Upper lobe of left lung (tissue), 6 donors: ENCODE measurements at regions not wholly inside any gene's neighbourhood (a gene's known extent, or its start where the extent isn't known, plus 50 kb on each side); places are given as distances from the start of the nearest gene placed in this dataset.

Experiments
- ATAC-seq, 2 donors: fragments of 200-7000 bp; cut with Tn5 transposase; one replicate each; pipeline ENCODE4 v1.9.1; 2022; ENCODE audit warnings: mild to moderate bottlenecking in 2 of 2, moderate library complexity in 2 of 2; ENCODE audit not compliant: low FRiP score in 2 of 2
- DNase-seq, 2 donors: peaks; one replicate each; pipeline ENCODE4 v3.0.0-alpha.2; 2019 to 2020
- H3K27ac ChIP-seq, 4 donors: fragments of 200-600 bp; sonication (generic); one replicate each; pipeline ENCODE4 v1.5.1; 2016 to 2019
- H3K27me3 ChIP-seq, 4 donors: fragments of 200-600 bp; sonication (generic); one replicate each; pipeline ENCODE4 v1.5.1; 2017 to 2019
- H3K36me3 ChIP-seq, 4 donors: fragments of 200-600 bp; sonication (generic); one replicate each; pipeline ENCODE4 v1.5.1; 2016 to 2019
- H3K4me1 ChIP-seq, 4 donors: fragments of 200-600 bp; sonication (generic); one replicate each; pipeline ENCODE4 v1.5.1; 2018 to 2019
- H3K4me3 ChIP-seq, 4 donors: fragments of 200-600 bp; sonication (generic); one replicate each; pipeline ENCODE4 v1.5.1; 2017 to 2019; ENCODE audit warnings: mild to moderate bottlenecking in 2 of 4, moderate library complexity in 1 of 4
- H3K9me3 ChIP-seq, 4 donors: fragments of 200-600 bp; sonication (generic); one replicate each; pipeline ENCODE4 v1.5.1; 2018 to 2019
- CTCF ChIP-seq, 6 experiments: fragments of 450-650 bp in 4 of 6; fragments of 200-600 bp in 2 of 6; sonication (generic) in 2 of 6; IDR thresholded peaks; one replicate each; pipeline ENCODE4 v1.5.1; 2016 to 2019; ENCODE audit warnings: antibody characterized with exemption in 6 of 6
- EP300 ChIP-seq, 4 donors: sonication (generic); formaldehyde crosslinking; IDR thresholded peaks; one replicate each; pipeline ENCODE4 v1.5.1; 2017; ENCODE audit warnings: antibody characterized with exemption in 4 of 4, control low read depth in 2 of 4
- POLR2A ChIP-seq, 4 donors: fragments of 450-650 bp; IDR thresholded peaks; one replicate each; pipeline ENCODE4 v1.5.1; 2016 to 2017; ENCODE audit warnings: antibody characterized with exemption in 4 of 4, mild to moderate bottlenecking in 2 of 4
- POLR2AphosphoS5 ChIP-seq, 2 donors: sonication (generic); formaldehyde crosslinking; IDR thresholded peaks; one replicate each; pipeline ENCODE4 v1.5.1; 2017; ENCODE audit warnings: antibody characterized with exemption in 2 of 2
- WGBS, 2 donors: methylation state at CpG; one replicate each; pipeline ENCODE4 v1.1.5; 2017 to 2018; 5-methylcytosine and 5-hydroxymethylcytosine counted together
- donor health status: DM: no; HTN: no; CAD: no; lungs with moderate emphysema.
- donor health status: DM: no; HTN: yes; CAD: no; lungs with severe emphysema.

GRCh38 chr2:105618351-105618659 is 126.4 kb upstream of the NCK2 start:
- Histone ChIP-seq H3K36me3 (no peaks in the 10 kb centered on the region), H3K4me3 (no peak overlapping the region), H3K27ac (no peak overlapping the region), H3K27me3 (no peaks in the 10 kb centered on the region), H3K4me1 (no peaks in the 10 kb centered on the region), H3K9me3 (no peaks in the 10 kb centered on the region)
- DNase-seq: no peak
- no peak for ATAC-seq
- 75 to 82% methylated on average over 4 of the region's 4 CpGs for WGBS, 2 donors
- no peak for TF ChIP-seq POLR2A (IDR thresholded peaks at IDR 0.05)
- TF ChIP-seq POLR2AphosphoS5 (IDR thresholded peaks at IDR 0.05): no peak
- TF ChIP-seq CTCF (IDR thresholded peaks at IDR 0.05): no peak
- TF ChIP-seq EP300 (IDR thresholded peaks at IDR 0.05): no peak

- ATAC-seq (no peak), DNase-seq (no peak)
- 83 to 89% methylated on average over 11 to 12 of the region's 12 CpGs for WGBS, 2 donors
- Histone ChIP-seq H3K4me1 (no peaks in the 10 kb centered on the region), H3K27ac (no peak overlapping the region), H3K36me3 (no peaks in the 10 kb centered on the region), H3K27me3 (no peaks in the 10 kb centered on the region), H3K9me3 (no peaks in the 10 kb centered on the region), H3K4me3 (no peak overlapping the region)
- TF ChIP-seq CTCF (IDR thresholded peaks at IDR 0.05): no peak
- no peak for TF ChIP-seq POLR2AphosphoS5 (IDR thresholded peaks at IDR 0.05)
- no peak for TF ChIP-seq POLR2A (IDR thresholded peaks at IDR 0.05)
- TF ChIP-seq EP300 (IDR thresholded peaks at IDR 0.05): no peak
Observed at GRCh38 chr2:105617631-105618350, 126.9 kb upstream of the NCK2 start.

GRCh38 chr2:105615305-105615704 is 129.4 kb upstream of the NCK2 start:
- H3K4me1 ChIP-seq: no peaks in the 10 kb centered on the region
- H3K27ac ChIP-seq: no peak overlapping the region
- TF ChIP-seq POLR2AphosphoS5 (IDR thresholded peaks at IDR 0.05): no peak
- no peak for TF ChIP-seq EP300 (IDR thresholded peaks at IDR 0.05)
- no peak for TF ChIP-seq POLR2A (IDR thresholded peaks at IDR 0.05)
- no peak for TF ChIP-seq CTCF (IDR thresholded peaks at IDR 0.05)
- no peaks in the 10 kb centered on the region for H3K9me3 ChIP-seq
- DNase-seq: no peak
- ATAC-seq: no peak
- no peaks in the 10 kb centered on the region for H3K27me3 ChIP-seq
- H3K4me3 ChIP-seq: no peak overlapping the region
- WGBS, 2 donors: 66 to 67% methylated on average over 8 of the region's 8 CpGs
- H3K36me3 ChIP-seq: no peaks in the 10 kb centered on the region

GRCh38 chr2:105611811-105612424 is 132.8 kb upstream of the NCK2 start:
- no peak overlapping the region for H3K27ac ChIP-seq
- no peak for DNase-seq

More at GRCh38 chr2:105611811-105612424, 132.8 kb upstream of the NCK2 start:
- 70 to 84% methylated on average over 6 of the region's 6 CpGs for WGBS, 2 donors
- Histone ChIP-seq H3K27me3 (no peaks in the 10 kb centered on the region), H3K36me3 (no peaks in the 10 kb centered on the region), H3K4me1 (no peaks in the 10 kb centered on the region), H3K4me3 (no peak overlapping the region), H3K9me3 (no peaks in the 10 kb centered on the region)
- TF ChIP-seq EP300 (IDR thresholded peaks at IDR 0.05) (no peak), CTCF (IDR thresholded peaks at IDR 0.05) (no peak), POLR2A (IDR thresholded peaks at IDR 0.05) (no peak), POLR2AphosphoS5 (IDR thresholded peaks at IDR 0.05) (no peak)
- ATAC-seq: no peak
